ENCODE measurements at regions not wholly inside any gene's neighbourhood (a gene's known extent, or its start where the extent isn't known, plus 50 kb on each side); places are given as distances from the start of the nearest gene placed in this dataset.
"Not testable (repeated sequence)": the region's sequence is repeated elsewhere in the genome, so short reads cannot be mapped to it uniquely, and the experiment has no call there.

DNA sequence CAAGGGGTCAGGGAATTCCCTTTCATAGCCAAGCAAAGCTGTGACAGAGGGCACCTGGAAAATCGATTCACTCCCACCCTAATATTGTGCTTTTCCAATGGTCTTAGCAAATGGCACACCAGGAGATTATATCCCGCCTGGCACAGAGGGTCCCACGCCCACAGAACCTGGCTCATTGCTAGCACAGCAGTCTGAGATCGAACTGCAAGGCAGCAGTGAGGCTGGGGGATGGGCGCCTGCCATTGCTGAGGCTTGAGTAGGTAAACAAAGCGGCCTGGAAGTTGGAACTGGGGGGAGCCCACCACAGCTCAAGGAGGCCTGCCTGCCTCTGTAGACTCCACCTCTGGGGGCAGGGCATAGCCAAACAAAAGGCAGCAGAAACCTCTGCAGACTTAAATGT is 72.7 kb upstream of the EPHA3 start:
- not testable (repeated sequence) for DNase-seq (ENCODE audit: low spot score)

DNA sequence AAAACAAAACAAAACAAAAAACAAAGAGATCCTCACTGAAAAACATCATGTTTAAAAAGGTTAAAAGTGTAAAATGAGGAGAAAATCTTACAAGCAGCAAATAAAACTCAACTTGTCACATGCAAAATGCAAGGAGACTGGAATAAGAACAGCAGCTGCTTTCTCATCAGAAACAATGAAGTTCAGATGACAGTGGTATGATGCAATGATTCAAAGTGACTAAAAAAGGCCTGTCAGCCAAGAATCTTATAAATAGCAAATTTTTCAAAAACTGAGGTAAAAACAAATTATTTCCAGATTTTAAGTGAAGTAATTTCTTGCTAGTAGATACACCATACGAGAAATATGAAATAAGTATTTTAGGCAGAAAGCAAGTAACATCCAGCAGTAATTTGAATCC is 68.6 kb upstream of the EPHA3 start:
- no peak for DNase-seq (ENCODE audit: low spot score)

DNA sequence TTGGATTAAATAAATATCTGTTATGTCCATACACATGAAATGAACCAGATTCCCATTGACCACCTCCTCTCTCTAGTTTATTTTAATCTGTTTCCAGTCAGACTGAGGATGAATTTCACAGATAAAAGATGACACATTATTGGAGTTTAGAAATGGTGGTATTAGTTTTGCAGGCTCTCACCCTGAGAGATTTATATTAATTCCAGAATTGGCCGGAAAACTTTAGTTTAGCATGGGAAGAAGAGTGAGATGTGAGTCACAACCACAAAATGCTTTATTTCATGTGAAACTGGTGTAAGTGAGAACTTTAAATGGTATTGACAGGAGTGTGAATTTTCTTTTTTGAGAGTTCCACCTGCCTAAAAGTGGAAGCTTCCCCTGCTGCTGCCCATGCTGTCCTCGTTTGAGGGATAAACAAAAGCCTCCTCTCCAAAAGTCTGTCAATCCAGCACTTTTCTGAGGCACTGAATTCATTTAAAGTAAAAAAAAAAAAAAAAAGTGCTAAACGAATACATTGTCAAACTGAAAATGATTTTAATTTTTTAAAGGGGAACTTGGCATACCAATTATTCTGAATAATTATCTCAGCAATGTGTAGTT is 65.1 kb upstream of the EPHA3 start:
- no peak for DNase-seq (ENCODE audit: low spot score)

DNA sequence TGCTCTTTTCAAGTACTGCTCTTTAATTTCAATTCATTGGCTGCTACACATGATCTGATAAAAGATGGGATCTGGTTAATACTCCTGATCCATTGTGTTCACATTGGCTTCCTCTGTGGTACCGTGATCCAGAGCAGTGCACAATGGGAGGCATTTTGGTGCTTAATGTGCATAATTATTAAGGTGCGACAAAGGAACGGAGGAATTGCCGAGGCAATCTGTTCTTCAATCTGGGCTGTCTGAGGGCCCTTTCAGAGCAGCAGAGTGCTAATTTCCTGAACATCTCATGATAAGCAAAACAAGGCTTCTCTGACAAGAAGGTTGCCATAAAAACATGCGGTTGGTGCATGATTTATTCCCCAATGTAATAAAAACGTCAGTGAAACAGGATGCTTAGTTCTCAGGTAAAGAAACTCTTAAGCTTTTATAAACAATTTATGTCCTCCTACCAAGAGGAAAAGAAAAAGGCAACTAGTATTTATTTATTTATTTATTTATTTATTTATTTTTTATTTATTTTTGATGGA is 64.0 kb upstream of the EPHA3 start:
- DNase-seq (ENCODE audit: low spot score) = no peak

DNA sequence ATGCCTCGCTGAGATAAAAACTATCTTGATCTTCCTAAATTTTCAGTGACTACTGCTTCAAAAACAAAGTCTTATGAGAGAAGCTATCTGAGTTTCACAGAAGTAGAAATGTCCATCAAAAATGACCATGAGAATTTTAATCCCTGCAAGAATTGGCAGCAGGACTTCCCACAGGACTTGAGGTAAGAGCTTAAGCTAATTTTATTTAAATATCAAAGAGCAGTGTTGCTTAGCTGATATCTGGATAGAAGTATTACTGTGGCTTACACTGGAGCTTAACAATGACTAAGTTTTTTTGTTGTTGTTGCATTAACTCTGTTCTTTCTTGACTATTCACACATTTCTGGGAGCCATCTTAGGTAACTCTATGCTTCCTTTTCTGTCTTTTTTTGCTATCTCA is 60.8 kb upstream of the EPHA3 start:
- DNase-seq (ENCODE audit: low spot score) = no peak

DNA sequence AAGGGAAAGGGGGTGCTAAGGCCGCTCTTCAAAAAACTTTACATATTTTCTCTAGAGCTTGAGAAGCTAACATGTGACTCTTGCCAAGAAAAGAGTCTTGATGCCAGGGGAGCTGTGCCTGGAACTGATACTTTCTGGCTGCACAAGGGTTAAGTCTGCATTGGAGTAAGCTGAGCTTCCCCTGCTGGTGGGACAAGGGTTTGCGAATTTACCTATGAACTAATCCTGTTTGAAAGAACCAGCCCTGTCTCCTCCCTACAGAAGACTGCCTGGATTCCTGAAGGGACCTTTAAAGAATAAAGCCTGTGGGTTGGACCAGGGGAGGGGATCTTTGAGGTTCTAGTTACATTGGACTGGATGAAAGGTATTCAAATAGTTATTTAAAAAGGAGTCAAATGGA is 58.3 kb upstream of the EPHA3 start:
- no peak for DNase-seq (ENCODE audit: low spot score)

DNA sequence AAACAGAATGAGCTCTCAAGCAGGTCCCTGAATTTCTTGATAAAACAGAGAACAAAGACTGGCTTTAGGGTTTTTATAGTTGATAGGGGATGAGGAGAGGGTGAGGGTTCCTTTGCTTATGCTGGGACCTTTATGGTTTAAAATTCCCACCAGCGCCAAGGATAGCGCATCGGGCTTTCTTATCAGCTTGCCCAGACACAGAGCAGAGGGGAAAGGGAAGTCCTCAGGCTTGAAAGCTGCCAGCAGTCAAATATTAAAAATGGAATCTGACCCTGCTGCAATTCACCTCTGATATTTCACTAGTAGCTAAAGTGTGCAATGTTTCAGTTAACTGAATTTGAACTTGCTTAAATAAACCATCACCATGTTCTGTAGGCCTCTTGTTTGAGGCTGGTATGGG is 55.0 kb upstream of the EPHA3 start:
- DNase-seq (ENCODE audit: low spot score) = no peak

DNA sequence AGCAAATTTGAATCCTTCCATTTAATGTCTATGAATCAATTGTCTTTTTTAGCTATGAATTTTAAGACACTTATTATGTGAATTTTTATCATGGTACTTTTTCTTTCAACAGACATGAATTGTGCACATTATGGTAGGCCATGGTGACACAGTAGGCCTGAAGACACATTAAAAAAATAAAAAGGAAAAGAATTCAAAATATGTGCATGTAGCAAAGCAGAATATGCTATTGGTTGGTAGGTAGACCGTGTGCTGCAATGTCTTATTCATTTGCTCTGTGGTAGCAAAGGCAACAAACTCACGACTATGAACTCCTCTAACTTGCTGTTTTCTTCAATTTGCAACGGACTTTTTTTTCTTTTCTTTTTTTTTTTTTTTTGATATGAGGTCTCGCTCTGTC is 50.0 kb upstream of the EPHA3 start:
- no peak for DNase-seq (ENCODE audit: low spot score)

Small RNA genes in the stretch of these regions (small RNA-seq; reads per million reads assigned to genes)
- 0 reads per million in 2 experiments for gene RF00019

All from SK-N-DZ (cell line).